Loucy (cell line): ENCODE measurements at regions not wholly inside any gene's neighbourhood (a gene's known extent, or its start where the extent isn't known, plus 50 kb on each side); places are given as distances from the start of the nearest gene placed in this dataset.

Experiments used
- H2AFZ ChIP-seq: fragments of 200-600 bp; sonication (generic); 2 replicates; pipeline ENCODE4 v1.6.0; 2016; ENCODE audit warnings: antibody characterized with exemption, mild to moderate bottlenecking, low read length, moderate library complexity
- H3F3A ChIP-seq: fragments of 200-600 bp; 2 replicates; pipeline ENCODE4 v1.6.0; 2016; ENCODE audit warnings: antibody characterized with exemption, low read depth, mild to moderate bottlenecking
- H3K27me3 ChIP-seq: fragments of 200-600 bp; sonication (generic); 2 replicates; pipeline ENCODE4 v1.6.1; 2014; ENCODE audit warnings: low read length, mild to moderate bottlenecking; ENCODE audit not compliant: insufficient read depth, poor library complexity, severe bottlenecking
- H3K36me3 ChIP-seq: fragments of 200-600 bp; sonication (generic); 2 replicates; pipeline ENCODE4 v1.6.1; 2016; ENCODE audit warnings: low read length; ENCODE audit not compliant: insufficient read depth
- H3K4me1 ChIP-seq: fragments of 200-600 bp; sonication (generic); 2 replicates; pipeline ENCODE4 v1.5.1; 2014; ENCODE audit warnings: low read length, mild to moderate bottlenecking; ENCODE audit not compliant: insufficient read depth, poor library complexity, severe bottlenecking
- H3K4me2 ChIP-seq: fragments of 200-600 bp; sonication (generic); 2 replicates; pipeline ENCODE4 v1.6.0; 2014; ENCODE audit warnings: antibody characterized with exemption, low read length, low read depth, mild to moderate bottlenecking; ENCODE audit not compliant: poor library complexity, severe bottlenecking
- H3K4me3 ChIP-seq: fragments of 200-600 bp; sonication (generic); 2 replicates; pipeline ENCODE4 v1.5.1; 2014; ENCODE audit warnings: low read length, mild to moderate bottlenecking, mixed read lengths; ENCODE audit not compliant: poor library complexity, severe bottlenecking
- H3K79me2 ChIP-seq: fragments of 200-600 bp; sonication (generic); 2 replicates; pipeline ENCODE4 v1.6.1; 2014; ENCODE audit warnings: low read length; ENCODE audit not compliant: insufficient read depth
- H3K9ac ChIP-seq: fragments of 200-600 bp; sonication (generic); 2 replicates; pipeline ENCODE4 v1.6.0; 2014; ENCODE audit warnings: mild to moderate bottlenecking, low read depth, low read length, moderate library complexity; ENCODE audit not compliant: poor library complexity, severe bottlenecking
- H3K9me2 ChIP-seq: fragments of 200-600 bp; sonication (generic); replicated peaks from 2 replicates; pipeline ENCODE4 v1.6.1; 2016; ENCODE audit warnings: low read depth, low read length, mixed read lengths
- H3K9me3 ChIP-seq: fragments of 200-600 bp; sonication (generic); 2 replicates; pipeline ENCODE4 v1.6.1; 2014; ENCODE audit warnings: mild to moderate bottlenecking, antibody characterized with exemption, low read length, low read depth; ENCODE audit not compliant: insufficient read depth
- H4K20me1 ChIP-seq: fragments of 200-600 bp; sonication (generic); 2 replicates; pipeline ENCODE4 v1.6.0; 2014; ENCODE audit warnings: antibody characterized with exemption, low read length, mild to moderate bottlenecking; ENCODE audit not compliant: insufficient read depth, poor library complexity, severe bottlenecking
- CTCF ChIP-seq: fragments of 200-600 bp; sonication (generic); conservative IDR thresholded peaks from 2 replicates; pipeline ENCODE4 v1.5.1; 2014; ENCODE audit warnings: mild to moderate bottlenecking, antibody characterized with exemption, low read length
- EZH2phosphoT487 ChIP-seq: fragments of 200-600 bp; IDR thresholded peaks from 2 replicates; pipeline ENCODE4 v1.6.1; 2018; ENCODE audit warnings: antibody characterized with exemption, mild to moderate bottlenecking, moderate library complexity, borderline replicate concordance

GRCh38 chr7:25594728-25595127, 366.4 kb upstream of the NPVF start:
- H3K4me1 ChIP-seq: no peaks in the 10 kb centered on the region
- no peaks in the 10 kb centered on the region for H3K79me2 ChIP-seq
- H3K9me3 ChIP-seq: no peaks in the 10 kb centered on the region
- H4K20me1 ChIP-seq: no peaks in the 10 kb centered on the region
- H3K36me3 ChIP-seq: no peaks in the 10 kb centered on the region
- H3K27me3 ChIP-seq: no peaks in the 10 kb centered on the region
- no peak overlapping the region for H3K4me2 ChIP-seq
- H3K9ac ChIP-seq: no peak overlapping the region
- TF ChIP-seq EZH2phosphoT487: no peak
- TF ChIP-seq CTCF: no peak
- no peaks in the 10 kb centered on the region for H3F3A ChIP-seq
- no peak overlapping the region for H3K4me3 ChIP-seq
- H2AFZ ChIP-seq: no peak overlapping the region
- no peaks in the 10 kb centered on the region for H3K9me2 ChIP-seq

DNA sequence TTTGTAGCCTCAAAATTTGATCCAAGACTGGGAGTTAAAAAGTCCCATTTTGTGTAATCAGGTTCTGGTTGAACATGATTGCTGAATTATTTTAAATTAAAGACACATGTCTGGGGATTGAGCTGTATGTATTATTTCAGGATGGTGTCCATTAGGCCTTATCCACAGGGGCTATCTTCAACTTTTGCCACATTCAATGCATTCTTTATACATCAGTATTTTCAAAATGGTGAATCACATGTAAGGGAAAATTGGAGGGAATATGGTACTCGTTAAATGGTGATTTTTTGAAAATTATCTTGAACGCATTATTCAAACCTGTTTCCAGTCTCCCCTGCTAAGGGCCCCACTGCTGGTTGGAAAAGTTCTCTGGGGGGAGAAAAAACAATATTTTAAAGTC, 367.7 kb upstream of the NPVF start:
- Histone ChIP-seq H2AFZ (no peak overlapping the region), H3K4me1 (no peaks in the 10 kb centered on the region), H3K9me3 (no peaks in the 10 kb centered on the region), H4K20me1 (no peaks in the 10 kb centered on the region), H3K27me3 (no peaks in the 10 kb centered on the region), H3K79me2 (no peaks in the 10 kb centered on the region), H3K36me3 (no peaks in the 10 kb centered on the region), H3K9me2 (no peaks in the 10 kb centered on the region), H3K4me3 (no peak overlapping the region), H3K4me2 (no peak overlapping the region), H3F3A (no peaks in the 10 kb centered on the region), H3K9ac (no peak overlapping the region)
- TF ChIP-seq EZH2phosphoT487 (no peak), CTCF (no peak)

DNA sequence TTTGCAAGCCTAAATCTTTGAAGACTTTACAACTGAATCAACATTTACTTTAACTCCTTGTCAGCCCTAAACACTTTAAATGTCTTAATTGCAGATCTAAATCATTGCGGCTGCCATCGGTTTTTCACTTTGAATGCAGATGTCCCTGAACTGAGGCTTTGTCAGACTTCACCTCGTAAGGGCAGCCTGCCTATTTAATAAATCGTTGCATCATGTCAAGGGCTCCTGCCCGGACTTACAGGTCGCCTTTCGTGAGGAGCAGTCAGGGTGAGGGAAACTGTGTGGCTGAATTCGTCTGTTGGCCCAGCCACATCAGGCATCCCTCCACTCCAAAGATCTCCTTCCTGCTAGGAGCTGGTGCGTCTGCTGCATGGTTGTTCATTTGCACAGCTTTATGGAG, 368.2 kb upstream of the NPVF start:
- no peaks in the 10 kb centered on the region for H3K9me3 ChIP-seq
- H3K27me3 ChIP-seq: no peaks in the 10 kb centered on the region
- H3K4me3 ChIP-seq: no peak overlapping the region
- no peaks in the 10 kb centered on the region for H3K4me1 ChIP-seq
- TF ChIP-seq CTCF (no peak), EZH2phosphoT487 (no peak)
- no peak overlapping the region for H2AFZ ChIP-seq
- no peaks in the 10 kb centered on the region for H4K20me1 ChIP-seq
- H3K36me3 ChIP-seq: no peaks in the 10 kb centered on the region
- no peak overlapping the region for H3K4me2 ChIP-seq
- no peaks in the 10 kb centered on the region for H3K9me2 ChIP-seq
- no peaks in the 10 kb centered on the region for H3K79me2 ChIP-seq
- H3F3A ChIP-seq: no peaks in the 10 kb centered on the region
- H3K9ac ChIP-seq: no peak overlapping the region
